Stimulated activated naive CD4-positive, alpha-beta T cell (primary cell): ENCODE measurements at regions not wholly inside any gene's neighbourhood (a gene's known extent, or its start where the extent isn't known, plus 50 kb on each side); places are given as distances from the start of the nearest gene placed in this dataset.

Source experiments
- DNase-seq, 6 experiments: peaks; one replicate each; lab custom pipeline; 2025; lab: John Stamatoyannopoulos, UW

- DNase-seq: no peak
These were observed 241.8 kb downstream of the ARRDC4 start for GRCh38 chr15:98202256-98202655.

- DNase-seq: no peak
These were observed 243.6 kb downstream of the ARRDC4 start for GRCh38 chr15:98203872-98204660.

- DNase-seq: no peak
These were observed 247.4 kb downstream of the ARRDC4 start for GRCh38 chr15:98207928-98208327.

- DNase-seq: no peak
These were observed 253.0 kb downstream of the ARRDC4 start for GRCh38 chr15:98213346-98213979.

- DNase-seq: no peak
These were observed 255.7 kb downstream of the ARRDC4 start for GRCh38 chr15:98216166-98216565.

- no peak for DNase-seq
These were observed 256.9 kb downstream of the ARRDC4 start for GRCh38 chr15:98217356-98217755.

GRCh38 chr15:98221144-98221543, 260.6 kb downstream of the ARRDC4 start:
- DNase-seq: no peak

GRCh38 chr15:98221577-98221976, 261.1 kb downstream of the ARRDC4 start:
- DNase-seq: no peak

- DNase-seq: no peak
These were observed 265.6 kb downstream of the ARRDC4 start for GRCh38 chr15:98226149-98226548.

- no peak for DNase-seq
These were observed 266.1 kb downstream of the ARRDC4 start for GRCh38 chr15:98226578-98226977.

- DNase-seq: no peak
These were observed 268.3 kb downstream of the ARRDC4 start for GRCh38 chr15:98228846-98229245.

GRCh38 chr15:98230975-98231374, 270.5 kb downstream of the ARRDC4 start:
- DNase-seq: no peak

- DNase-seq: no peak
These were observed 271.4 kb downstream of the ARRDC4 start for GRCh38 chr15:98231696-98232440.

- no peak for DNase-seq
These were observed 272.3 kb downstream of the ARRDC4 start for GRCh38 chr15:98232761-98233160.

GRCh38 chr15:98233873-98234272, 273.4 kb downstream of the ARRDC4 start:
- no peak for DNase-seq

GRCh38 chr15:98240303-98240702, 279.8 kb downstream of the ARRDC4 start:
- DNase-seq: no peak

GRCh38 chr15:98241032-98241554, 280.6 kb downstream of the ARRDC4 start:
- DNase-seq: no peak

GRCh38 chr15:98257290-98257689, 296.8 kb downstream of the ARRDC4 start:
- no peak for DNase-seq

- DNase-seq: no peak
These were observed 303.3 kb downstream of the ARRDC4 start for GRCh38 chr15:98263787-98264186.

GRCh38 chr15:98266295-98266694, 305.8 kb downstream of the ARRDC4 start:
- DNase-seq: no peak

- DNase-seq: no peak
These were observed 307.7 kb downstream of the ARRDC4 start for GRCh38 chr15:98268163-98268562.

GRCh38 chr15:98272625-98273024, 312.1 kb downstream of the ARRDC4 start:
- no peak for DNase-seq

- DNase-seq: no peak
These were observed 315.5 kb downstream of the ARRDC4 start for GRCh38 chr15:98276018-98276417.
